ENCODE measurements at regions not wholly inside any gene's neighbourhood (a gene's known extent, or its start where the extent isn't known, plus 50 kb on each side); places are given as distances from the start of the nearest gene placed in this dataset.

- Histone ChIP-seq H3K9me3 (ENCODE audit: low read length) (no peaks in the 10 kb centered on the region), H3K79me2 (ENCODE audit: insufficient read depth, low read length) (no peaks in the 10 kb centered on the region), H2AFZ (ENCODE audit: low read length) (no peak overlapping the region), H4K20me1 (ENCODE audit: insufficient read depth, low read length) (no peaks in the 10 kb centered on the region), H3K4me1 (ENCODE audit: insufficient read depth, low read length, severe bottlenecking) (no peaks in the 10 kb centered on the region), H3K4me2 (ENCODE audit: low read length) (no peak overlapping the region), H3K27ac (ENCODE audit: low read depth, low read length, poor library complexity, severe bottlenecking) (no peak overlapping the region), H3K36me3 (ENCODE audit: insufficient read depth, low read length) (no peaks in the 10 kb centered on the region), H3K27me3 (ENCODE audit: insufficient read depth, low read length) (no peaks in the 10 kb centered on the region), H3K9me2 (ENCODE audit: low read depth, low read length) (no peaks in the 10 kb centered on the region), H3K4me3 (ENCODE audit: low read depth, low read length, poor library complexity, severe bottlenecking) (no peak overlapping the region), H3K9ac (ENCODE audit: low read length) (no peak overlapping the region), H3F3A (ENCODE audit: insufficient read depth, low read length) (no peaks in the 10 kb centered on the region)
- no peak for TF ChIP-seq CTCF (IDR thresholded peaks at IDR 0.05; ENCODE audit: low read length)
- no peak for TF ChIP-seq EZH2 (IDR thresholded peaks at IDR 0.05; ENCODE audit: borderline replicate concordance, low read length)
These were observed 899.6 kb upstream of the ANO3 start for GRCh38 chr11:25432376-25432775.

- H3K27me3 ChIP-seq (ENCODE audit: insufficient read depth, low read length): no peaks in the 10 kb centered on the region
- TF ChIP-seq CTCF (IDR thresholded peaks at IDR 0.05; ENCODE audit: low read length) (no peak), EZH2 (IDR thresholded peaks at IDR 0.05; ENCODE audit: borderline replicate concordance, low read length) (no peak)
These were observed 896.7 kb upstream of the ANO3 start for GRCh38 chr11:25435197-25435596.

GRCh38 chr11:25436326-25436725 is 895.6 kb upstream of the ANO3 start:
- no peaks in the 10 kb centered on the region for H3K27me3 ChIP-seq (ENCODE audit: insufficient read depth, low read length)
- H2AFZ ChIP-seq (ENCODE audit: low read length): no peak overlapping the region
- no peak overlapping the region for H3K9ac ChIP-seq (ENCODE audit: low read length)
- no peaks in the 10 kb centered on the region for H3K9me3 ChIP-seq (ENCODE audit: low read length)
- H3K79me2 ChIP-seq (ENCODE audit: insufficient read depth, low read length): no peaks in the 10 kb centered on the region
- TF ChIP-seq CTCF (IDR thresholded peaks at IDR 0.05; ENCODE audit: low read length): no peak
- no peaks in the 10 kb centered on the region for H4K20me1 ChIP-seq (ENCODE audit: insufficient read depth, low read length)
- H3K27ac ChIP-seq (ENCODE audit: low read depth, low read length, poor library complexity, severe bottlenecking): no peak overlapping the region
- no peaks in the 10 kb centered on the region for H3K4me1 ChIP-seq (ENCODE audit: insufficient read depth, low read length, severe bottlenecking)
- no peaks in the 10 kb centered on the region for H3F3A ChIP-seq (ENCODE audit: insufficient read depth, low read length)
- H3K4me3 ChIP-seq (ENCODE audit: low read depth, low read length, poor library complexity, severe bottlenecking): no peak overlapping the region
- no peaks in the 10 kb centered on the region for H3K9me2 ChIP-seq (ENCODE audit: low read depth, low read length)
- H3K4me2 ChIP-seq (ENCODE audit: low read length): no peak overlapping the region
- no peaks in the 10 kb centered on the region for H3K36me3 ChIP-seq (ENCODE audit: insufficient read depth, low read length)

More at GRCh38 chr11:25435197-25435596, 896.7 kb upstream of the ANO3 start:
- Histone ChIP-seq H3K4me3 (ENCODE audit: low read depth, low read length, poor library complexity, severe bottlenecking) (no peak overlapping the region), H3K27ac (ENCODE audit: low read depth, low read length, poor library complexity, severe bottlenecking) (no peak overlapping the region), H3K9me2 (ENCODE audit: low read depth, low read length) (no peaks in the 10 kb centered on the region), H3K4me2 (ENCODE audit: low read length) (no peak overlapping the region), H3K36me3 (ENCODE audit: insufficient read depth, low read length) (no peaks in the 10 kb centered on the region), H3F3A (ENCODE audit: insufficient read depth, low read length) (no peaks in the 10 kb centered on the region), H3K4me1 (ENCODE audit: insufficient read depth, low read length, severe bottlenecking) (no peaks in the 10 kb centered on the region), H2AFZ (ENCODE audit: low read length) (no peak overlapping the region), H3K9ac (ENCODE audit: low read length) (no peak overlapping the region), H3K9me3 (ENCODE audit: low read length) (no peaks in the 10 kb centered on the region), H3K79me2 (ENCODE audit: insufficient read depth, low read length) (no peaks in the 10 kb centered on the region), H4K20me1 (ENCODE audit: insufficient read depth, low read length) (no peaks in the 10 kb centered on the region)
